H1 (cell line): ENCODE measurements at regions not wholly inside any gene's neighbourhood (a gene's known extent, or its start where the extent isn't known, plus 50 kb on each side); places are given as distances from the start of the nearest gene placed in this dataset.

Experiments used
- CTCF ChIA-PET: fragments of 300-600 bp; sonication (Branson Sonifier 250); formaldehyde crosslinking; loops from one replicate; lab custom pipeline; 2021; ENCODE audit not compliant: partially characterized antibody; lab: Charles Lee
- POLR2A ChIA-PET: fragments of 300-600 bp; sonication (Branson Sonifier 250); formaldehyde crosslinking; loops from one replicate; lab custom pipeline; 2021; ENCODE audit warnings: inconsistent platforms; ENCODE audit not compliant: partially characterized antibody; lab: Charles Lee
- DNase-seq, 2 experiments: peaks; one replicate each; pipeline versions ENCODE4 v3.0.0 to v3.0.0-alpha.2; 2010 to 2022; ENCODE audit warnings: low spot score in 2 of 2, low read depth in 1 of 2, mixed read lengths in 1 of 2
- FAIRE-seq: peaks from 2 replicates; lab custom pipeline; 2011; peaks lifted over from hg19 to GRCh38; lab: Jason Lieb, UNC
- H2AFZ ChIP-seq: 2 replicates; pipeline ENCODE4 v1.8.1; 2012; ENCODE audit warnings: low read length, inconsistent platforms
- H2AK5ac ChIP-seq: 2 replicates; pipeline ENCODE4 v1.6.1; 2013; ENCODE audit warnings: low read depth, low read length
- H2BK120ac ChIP-seq: replicated peaks from 2 replicates; pipeline ENCODE3; 2013; ENCODE audit warnings: low read depth, low read length, inconsistent platforms
- H2BK12ac ChIP-seq: 2 replicates; pipeline ENCODE4 v1.6.1; 2013; ENCODE audit warnings: low read depth, low read length
- H2BK15ac ChIP-seq: 2 replicates; pipeline ENCODE4 v1.6.1; 2013; ENCODE audit warnings: low read length
- H2BK20ac ChIP-seq: 2 replicates; pipeline ENCODE4 v1.6.1; 2013; ENCODE audit warnings: low read length
- H2BK5ac ChIP-seq: 2 replicates; pipeline ENCODE4 v1.6.1; 2013; ENCODE audit warnings: low read depth, low read length
- H3K14ac ChIP-seq: 2 replicates; pipeline ENCODE4 v1.6.1; 2013; ENCODE audit warnings: inconsistent platforms; ENCODE audit not compliant: insufficient read length
- H3K18ac ChIP-seq: 2 replicates; pipeline ENCODE4 v1.6.1; 2013; ENCODE audit warnings: low read length; ENCODE audit errors: extremely low read depth
- H3K23ac ChIP-seq: 2 replicates; pipeline ENCODE4 v1.6.1; 2013; ENCODE audit warnings: inconsistent platforms; ENCODE audit not compliant: insufficient read length
- H3K23me2 ChIP-seq: 2 replicates; pipeline ENCODE4 v1.6.1; 2013; ENCODE audit warnings: low read depth, low read length
- H3K27ac ChIP-seq: 2 replicates; pipeline ENCODE4 v1.6.1; 2011; ENCODE audit warnings: low read depth, low read length, inconsistent platforms
- H3K27me3 ChIP-seq, 4 experiments: replicated peaks in 1 of 4; 1 replicate in 1 of 4; 2 replicates in 3 of 4; pipeline versions ENCODE4 v1.6.1 to v1.8.1; 2011 to 2013; ENCODE audit warnings: low read length in 3 of 4, mild to moderate bottlenecking in 3 of 4, inconsistent platforms in 2 of 4, mixed read lengths in 2 of 4, moderate library complexity in 1 of 4; ENCODE audit not compliant: control insufficient read depth in 3 of 4, insufficient read depth in 3 of 4; ENCODE audit errors: extremely low read depth in 1 of 4
- H3K36me3 ChIP-seq, 4 experiments: 2 replicates each; pipeline versions ENCODE4 v1.6.1 to v1.8.1; 2011 to 2013; ENCODE audit warnings: mild to moderate bottlenecking in 4 of 4, low read length in 3 of 4, moderate library complexity in 2 of 4, control low read depth in 1 of 4, inconsistent platforms in 1 of 4; ENCODE audit not compliant: insufficient read depth in 4 of 4, control insufficient read depth in 2 of 4
- H3K4ac ChIP-seq: replicated peaks from 2 replicates; pipeline ENCODE3; 2013; ENCODE audit warnings: low read length, low read depth, mixed read lengths, inconsistent platforms; ENCODE audit not compliant: insufficient read length
- H3K4me1 ChIP-seq, 4 experiments: replicated peaks in 1 of 4; 1 replicate in 1 of 4; 2 replicates in 3 of 4; pipeline versions ENCODE4 v1.6.1 to v1.8.1; 2011 to 2013; ENCODE audit warnings: low read length in 3 of 4, inconsistent platforms in 2 of 4, mixed read lengths in 1 of 4; ENCODE audit not compliant: insufficient read depth in 4 of 4, control insufficient read depth in 3 of 4
- H3K4me2 ChIP-seq, 2 experiments: 2 replicates each; pipeline versions ENCODE4 v1.6.1 to v1.8.1; 2011 to 2013; ENCODE audit warnings: low read depth in 2 of 2, low read length in 2 of 2, control low read depth in 1 of 2, inconsistent platforms in 1 of 2, mild to moderate bottlenecking in 1 of 2; ENCODE audit not compliant: insufficient read depth in 1 of 2
- H3K4me3 ChIP-seq, 4 experiments: fragments of 200-600, 300-600 bp in 1 of 4; sonication (generic), shearing (Covaris generic), sonication (Bioruptor Twin) in 1 of 4; 2 replicates each; pipeline versions ENCODE4 v1.5.1 to v1.8.1; 2011 to 2016; ENCODE audit warnings: low read length in 4 of 4, low read depth in 3 of 4, control low read depth in 2 of 4, inconsistent platforms in 2 of 4, mild to moderate bottlenecking in 2 of 4, mixed read lengths in 1 of 4, moderate library complexity in 1 of 4; ENCODE audit not compliant: insufficient read depth in 2 of 4; ENCODE audit errors: extremely low read depth in 1 of 4
- H3K56ac ChIP-seq: replicated peaks from 2 replicates; pipeline ENCODE3; 2013; ENCODE audit warnings: low read depth, mild to moderate bottlenecking, mixed read lengths, low read length, inconsistent platforms; ENCODE audit not compliant: insufficient read length
- H3K79me1 ChIP-seq: 2 replicates; pipeline ENCODE4 v1.6.1; 2013; ENCODE audit warnings: low read depth, low read length, control low read depth
- H3K79me2 ChIP-seq, 2 experiments: 2 replicates each; pipeline versions ENCODE4 v1.6.1 to v1.8.1; 2012 to 2013; ENCODE audit warnings: low read length in 2 of 2, mild to moderate bottlenecking in 2 of 2, inconsistent platforms in 1 of 2; ENCODE audit not compliant: insufficient read depth in 2 of 2, control insufficient read depth in 1 of 2
- H3K9ac ChIP-seq, 4 experiments: replicated peaks in 1 of 4; 1 replicate in 1 of 4; 2 replicates in 3 of 4; pipeline versions ENCODE4 v1.6.1 to v1.8.1; 2011 to 2013; ENCODE audit warnings: low read depth in 3 of 4, low read length in 3 of 4, control low read depth in 2 of 4, mild to moderate bottlenecking in 2 of 4, moderate library complexity in 2 of 4, inconsistent platforms in 1 of 4; ENCODE audit errors: extremely low read depth in 1 of 4
- H3K9me3 ChIP-seq, 2 experiments: 2 replicates each; pipeline versions ENCODE4 v1.6.1 to v1.8.1; 2012 to 2013; ENCODE audit warnings: mild to moderate bottlenecking in 2 of 2, moderate library complexity in 2 of 2, control low read depth in 1 of 2, inconsistent platforms in 1 of 2, low read depth in 1 of 2, low read length in 1 of 2, mixed read lengths in 1 of 2; ENCODE audit not compliant: insufficient read depth in 2 of 2
- H4K20me1 ChIP-seq, 2 experiments: replicated peaks in 1 of 2; 2 replicates each; pipeline versions ENCODE3 to v1.8.1; 2011 to 2013; ENCODE audit warnings: inconsistent platforms in 2 of 2, low read length in 2 of 2, mild to moderate bottlenecking in 1 of 2; ENCODE audit not compliant: insufficient read depth in 2 of 2, control insufficient read depth in 1 of 2
- H4K5ac ChIP-seq: 2 replicates; pipeline ENCODE4 v1.6.1; 2013; ENCODE audit warnings: low read length, low read depth, mixed read lengths, inconsistent platforms; ENCODE audit not compliant: insufficient read length
- H4K8ac ChIP-seq: 2 replicates; pipeline ENCODE4 v1.8.0; 2013; ENCODE audit warnings: mild to moderate bottlenecking, moderate library complexity, low read length, inconsistent platforms; ENCODE audit not compliant: insufficient read depth; ENCODE audit errors: extremely low read depth
- H4K91ac ChIP-seq: replicated peaks from 2 replicates; pipeline ENCODE3; 2013; ENCODE audit warnings: low read length, mixed read lengths, inconsistent platforms; ENCODE audit not compliant: insufficient read length
- ASH2L ChIP-seq: fragments of 200-600, 300-600 bp; sonication (generic); IDR thresholded peaks from one replicate; pipeline ENCODE4 v1.7.1; 2017; ENCODE audit warnings: low read length
- CBX8 ChIP-seq: fragments of 300-800, 300-1000 bp; sonication (generic); IDR thresholded peaks from 2 replicates; pipeline ENCODE4 v1.7.1; 2016; ENCODE audit warnings: low read depth, low read length, borderline replicate concordance
- CREB1 ChIP-seq: IDR thresholded peaks from 2 replicates; pipeline ENCODE4 v1.6.1; 2012; ENCODE audit warnings: inconsistent platforms
- KDM5A ChIP-seq: fragments of 200-600 bp; IDR thresholded peaks from 2 replicates; pipeline ENCODE4 v1.7.1; 2012; ENCODE audit warnings: mild to moderate bottlenecking, low read length, inconsistent platforms, mixed read lengths
- MAX ChIP-seq: IDR thresholded peaks from 2 replicates; pipeline ENCODE4 v1.6.1; 2012; ENCODE audit warnings: inconsistent platforms
- POU5F1 ChIP-seq: IDR thresholded peaks from 2 replicates; pipeline ENCODE4 v1.6.1; 2011; ENCODE audit warnings: low read depth, mild to moderate bottlenecking, low read length, moderate library complexity
- RBBP5 ChIP-seq: IDR thresholded peaks from 2 replicates; pipeline ENCODE4 v1.7.1; 2012; ENCODE audit warnings: low read depth, mild to moderate bottlenecking, inconsistent platforms, low read length, moderate library complexity, borderline replicate concordance
- SIN3A ChIP-seq, 2 experiments: IDR thresholded peaks in 1 of 2; conservative IDR thresholded peaks in 1 of 2; 2 replicates each; pipeline ENCODE4 v1.6.1; 2011 to 2012; ENCODE audit warnings: low read length in 2 of 2, improper control_type of control experiment in 1 of 2, low read depth in 1 of 2, mild to moderate bottlenecking in 1 of 2
- SIX5 ChIP-seq: IDR thresholded peaks from 2 replicates; pipeline ENCODE4 v1.6.1; 2011; ENCODE audit warnings: mild to moderate bottlenecking, low read depth, low read length
- SRF ChIP-seq: IDR thresholded peaks from 2 replicates; pipeline ENCODE4 v1.6.1; 2011; ENCODE audit warnings: mild to moderate bottlenecking, low read depth, low read length, moderate library complexity
- TCF12 ChIP-seq: IDR thresholded peaks from 2 replicates; pipeline ENCODE4 v1.6.1; 2011; ENCODE audit warnings: low read depth, mild to moderate bottlenecking, low read length
- TEAD4 ChIP-seq: IDR thresholded peaks from 2 replicates; pipeline ENCODE4 v1.6.1; 2012; ENCODE audit warnings: low read depth, low read length, inconsistent platforms, mixed read lengths
- WGBS, 2 experiments: shearing (Covaris generic) in 1 of 2; methylation state at CpG; one replicate each; pipeline versions ENCODE4 v1.1.6 to v1.1.7; 2013 to 2015; ENCODE audit warnings: low lambda C conversion rate in 2 of 2, mixed read lengths in 2 of 2, inconsistent platforms in 1 of 2, low coverage in 1 of 2, missing lambda C conversion rate in 1 of 2; ENCODE audit not compliant: insufficient replicate concordance in 2 of 2, insufficient coverage in 1 of 2, insufficient read length in 1 of 2; ENCODE audit errors: extremely low coverage in 1 of 2, missing lambda C conversion rate in 1 of 2; 5-methylcytosine and 5-hydroxymethylcytosine counted together
- TF ChIP-seq, protein P1 (sequence below): IDR thresholded peaks from 2 replicates; pipeline ENCODE4 v1.6.1; 2011; ENCODE audit warnings: low read depth, mild to moderate bottlenecking, low read length; ENCODE audit not compliant: insufficient read depth
- TF ChIP-seq, protein P2 (sequence below): IDR thresholded peaks from 2 replicates; pipeline ENCODE4 v1.6.1; 2011; ENCODE audit warnings: low read length, improper control_type of control experiment

GRCh38 chr10:53236941-53237340 lies 464.4 kb upstream of the MBL2 start:
- FAIRE-seq: no peak
- H3K4me3 ChIP-seq: no peak overlapping the region
- H4K20me1 ChIP-seq: no peaks in the 10 kb centered on the region
- no peak overlapping the region for H2BK15ac ChIP-seq
- no peak overlapping the region for H3K27ac ChIP-seq
- no peak overlapping the region for H3K23ac ChIP-seq
- no peak overlapping the region for H2BK5ac ChIP-seq
- H3K4me2 ChIP-seq: no peak overlapping the region
- ChIA-PET CTCF (interaction anchor here (1.1 to 1.3 kb wide), 2 partner anchors 13 to 458 kb away, joined by 3 read pairs; no protein-coding TSS in a partner anchor), POLR2A (no interaction called here)
- no peak overlapping the region for H3K9ac ChIP-seq
- H3K9me3 ChIP-seq: no peaks in the 10 kb centered on the region
- H3K36me3 ChIP-seq: no peaks in the 10 kb centered on the region; a peak in 1 of 8 replicates
- H3K79me2 ChIP-seq: no peaks in the 10 kb centered on the region
- H3K18ac ChIP-seq: no peak overlapping the region
- no peak overlapping the region for H4K5ac ChIP-seq
- H2AFZ ChIP-seq: no peak overlapping the region
- H2BK120ac ChIP-seq: no peak overlapping the region
- H3K23me2 ChIP-seq: no peaks in the 10 kb centered on the region
- H3K4me1 ChIP-seq: peaks cover 0 to 2% (median 0%) of the 10 kb centered on the region in 4 experiments; a peak in 1 of 7 replicates
- H3K79me1 ChIP-seq: no peaks in the 10 kb centered on the region
- no peak overlapping the region for H4K8ac ChIP-seq
- no peak overlapping the region for H3K14ac ChIP-seq
- no peaks in the 10 kb centered on the region for H3K27me3 ChIP-seq
- H4K91ac ChIP-seq: no peak overlapping the region
- WGBS, 2 experiments: 92% methylated on average over 1 of the region's 1 CpG; no CpG with 5 or more reads in 1 of the 2 experiments
- no peak overlapping the region for H2BK20ac ChIP-seq
- no peak overlapping the region for H3K4ac ChIP-seq
- H3K56ac ChIP-seq: no peak overlapping the region
- DNase-seq: no peak
- H2AK5ac ChIP-seq: no peak overlapping the region
- H2BK12ac ChIP-seq: no peak overlapping the region
- TF ChIP-seq SIX5 (no peak), CBX8 (no peak), POU5F1 (no peak), MAX (no peak), TEAD4 (no peak), SRF (no peak), SIN3A (conservative IDR thresholded peaks at IDR 0.05 in 1 of 2, IDR thresholded peaks at IDR 0.05 in 1 of 2; ENCODE audit: low read depth in 1 of 2, low read length in 2 of 2) (no peak), KDM5A (no peak), TCF12 (no peak), CREB1 (no peak), ASH2L (no peak), RBBP5 (no peak)
- TF ChIP-seq, protein P1, sequence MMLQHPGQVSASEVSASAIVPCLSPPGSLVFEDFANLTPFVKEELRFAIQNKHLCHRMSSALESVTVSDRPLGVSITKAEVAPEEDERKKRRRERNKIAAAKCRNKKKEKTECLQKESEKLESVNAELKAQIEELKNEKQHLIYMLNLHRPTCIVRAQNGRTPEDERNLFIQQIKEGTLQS: no peak
- TF ChIP-seq, protein P2, sequence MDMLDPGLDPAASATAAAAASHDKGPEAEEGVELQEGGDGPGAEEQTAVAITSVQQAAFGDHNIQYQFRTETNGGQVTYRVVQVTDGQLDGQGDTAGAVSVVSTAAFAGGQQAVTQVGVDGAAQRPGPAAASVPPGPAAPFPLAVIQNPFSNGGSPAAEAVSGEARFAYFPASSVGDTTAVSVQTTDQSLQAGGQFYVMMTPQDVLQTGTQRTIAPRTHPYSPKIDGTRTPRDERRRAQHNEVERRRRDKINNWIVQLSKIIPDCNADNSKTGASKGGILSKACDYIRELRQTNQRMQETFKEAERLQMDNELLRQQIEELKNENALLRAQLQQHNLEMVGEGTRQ: no peak
